NCI-H345 treated with DMSO at 0.1 percent for 48 hours (cell line): ENCODE measurements at regions not wholly inside any gene's neighbourhood (a gene's known extent, or its start where the extent isn't known, plus 50 kb on each side); places are given as distances from the start of the nearest gene placed in this dataset.

ENCODE experiments used
- DNase-seq: peaks from one replicate; lab custom pipeline; 2025; ENCODE audit not compliant: unreplicated experiment; lab: John Stamatoyannopoulos, UW

GRCh38 chr11:134639586-134640330 lies 227.7 kb upstream of the B3GAT1 start:
- DNase-seq: no peak

GRCh38 chr11:134638796-134639430 lies 226.9 kb upstream of the B3GAT1 start:
- no peak for DNase-seq

- no peak for DNase-seq
Observed at GRCh38 chr11:134637091-134638015, 225.3 kb upstream of the B3GAT1 start.

- no peak for DNase-seq
Observed at GRCh38 chr11:134636071-134636470, 224.0 kb upstream of the B3GAT1 start.

- no peak for DNase-seq
Observed at GRCh38 chr11:134634897-134635831, 223.1 kb upstream of the B3GAT1 start.

GRCh38 chr11:134633276-134633675 lies 221.2 kb upstream of the B3GAT1 start:
- no peak for DNase-seq

- no peak for DNase-seq
Observed at GRCh38 chr11:134632347-134633119, 220.5 kb upstream of the B3GAT1 start.

- peak; percentile 70 for DNase-seq
Observed at GRCh38 chr11:134630861-134631260, 218.8 kb upstream of the B3GAT1 start.

- DNase-seq: no peak
Observed at GRCh38 chr11:134628426-134628825, 216.4 kb upstream of the B3GAT1 start.

- no peak for DNase-seq
Observed at GRCh38 chr11:134626032-134626431, 214.0 kb upstream of the B3GAT1 start.

- no peak for DNase-seq
Observed at GRCh38 chr11:134625631-134626030, 213.6 kb upstream of the B3GAT1 start.

- no peak for DNase-seq
Observed at GRCh38 chr11:134625151-134625550, 213.1 kb upstream of the B3GAT1 start.

GRCh38 chr11:134624166-134624920 lies 212.3 kb upstream of the B3GAT1 start:
- DNase-seq: no peak

GRCh38 chr11:134623711-134624110 lies 211.7 kb upstream of the B3GAT1 start:
- DNase-seq: no peak

- DNase-seq: no peak
Observed at GRCh38 chr11:134622458-134622857, 210.4 kb upstream of the B3GAT1 start.

- DNase-seq: no peak
Observed at GRCh38 chr11:134617360-134617759, 205.3 kb upstream of the B3GAT1 start.

GRCh38 chr11:134616038-134616437 lies 204.0 kb upstream of the B3GAT1 start:
- DNase-seq: no peak

- DNase-seq: no peak
Observed at GRCh38 chr11:134615041-134615615, 203.1 kb upstream of the B3GAT1 start.

- no peak for DNase-seq
Observed at GRCh38 chr11:134614141-134614540, 202.1 kb upstream of the B3GAT1 start.
